ENCODE measurements at regions not wholly inside any gene's neighbourhood (a gene's known extent, or its start where the extent isn't known, plus 50 kb on each side); places are given as distances from the start of the nearest gene placed in this dataset.

DNA sequence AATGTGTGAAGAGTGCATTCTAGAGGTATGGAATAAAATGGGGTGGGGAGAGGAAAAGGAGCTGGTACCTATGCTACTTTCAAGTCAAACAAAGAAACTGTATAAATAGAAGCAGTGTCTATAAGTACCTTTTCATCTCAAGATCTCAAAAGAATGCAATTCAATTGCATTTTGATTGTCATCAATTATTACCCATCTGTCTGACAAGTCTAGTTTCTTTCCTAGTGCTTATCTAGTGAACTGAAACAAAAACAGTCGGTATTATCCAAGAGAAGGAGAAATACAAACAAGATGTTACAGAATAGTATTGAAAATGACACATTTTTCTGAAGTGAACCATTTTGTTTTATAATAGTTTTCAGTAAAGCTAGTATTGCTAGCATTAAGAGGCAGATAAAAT lies 754.5 kb upstream of the LRRN3 start:
- no peak for FAIRE-seq

DNA sequence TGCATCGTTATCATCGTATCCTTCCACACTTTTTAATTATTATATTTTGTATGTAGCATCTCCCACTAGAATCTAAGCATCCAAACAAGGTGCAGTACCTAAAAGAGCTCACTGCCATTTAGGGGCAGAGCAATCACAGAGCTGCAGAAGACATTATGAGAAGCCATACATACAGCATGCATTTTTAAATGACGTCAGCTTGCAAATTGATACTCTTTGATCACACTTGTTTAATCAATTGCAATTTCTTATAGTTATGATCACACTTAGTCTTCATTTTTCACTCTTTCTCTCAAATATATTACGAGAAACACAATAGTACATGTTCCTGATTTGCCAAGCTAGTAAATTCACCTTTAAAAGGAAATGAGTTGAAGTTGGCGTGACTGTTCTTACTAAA lies 753.3 kb upstream of the LRRN3 start:
- no peak for FAIRE-seq

GRCh38 chr7:110347081-110347480 lies 743.8 kb upstream of the LRRN3 start:
- no peak for FAIRE-seq

GRCh38 chr7:110356438-110356837 lies 734.5 kb upstream of the LRRN3 start:
- no peak for FAIRE-seq

- no peak for FAIRE-seq
Observed at GRCh38 chr7:110358028-110358427, 732.9 kb upstream of the LRRN3 start.

GRCh38 chr7:110371709-110372108 lies 719.2 kb upstream of the LRRN3 start:
- FAIRE-seq, result no peak

DNA sequence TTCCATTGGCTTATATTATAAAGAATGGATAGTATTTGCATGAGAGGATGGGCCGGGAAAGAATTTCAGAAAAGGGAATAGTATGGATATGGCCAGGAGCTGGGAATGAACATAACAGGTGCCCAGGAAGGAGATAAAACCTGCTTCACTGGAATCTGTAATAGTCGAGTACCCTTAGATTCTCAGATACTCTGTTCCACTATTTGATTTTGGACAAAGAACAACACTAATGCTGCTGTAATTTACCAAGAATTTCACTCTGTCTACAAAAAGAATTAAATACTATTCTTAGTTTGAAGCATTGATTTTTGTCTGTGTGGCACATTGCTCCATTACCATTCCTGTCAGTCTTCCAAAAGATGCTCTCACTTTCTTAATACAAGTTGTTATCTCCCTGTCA lies 718.2 kb upstream of the LRRN3 start:
- no peak for FAIRE-seq

GRCh38 chr7:110373416-110373815 lies 717.5 kb upstream of the LRRN3 start:
- no peak for FAIRE-seq

DNA sequence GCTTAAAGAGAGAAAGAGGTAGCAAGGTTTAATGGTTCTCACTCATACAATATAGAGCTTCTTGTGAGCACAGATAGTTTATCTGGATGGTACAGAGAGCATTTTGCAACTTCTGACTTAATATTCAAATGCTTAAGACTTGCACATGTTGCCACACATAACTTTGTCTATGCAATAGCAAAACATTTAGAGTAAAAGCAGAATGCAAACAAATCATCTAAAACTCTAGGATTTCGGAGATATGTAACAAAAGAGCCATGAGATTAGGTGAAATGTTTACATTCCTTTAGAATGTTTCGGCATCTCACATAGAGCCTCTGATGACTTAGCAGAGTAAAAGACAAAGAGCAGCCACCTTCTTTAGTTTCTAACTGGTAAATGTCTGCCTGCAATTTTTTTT lies 717.1 kb upstream of the LRRN3 start:
- FAIRE-seq, result no peak

DNA sequence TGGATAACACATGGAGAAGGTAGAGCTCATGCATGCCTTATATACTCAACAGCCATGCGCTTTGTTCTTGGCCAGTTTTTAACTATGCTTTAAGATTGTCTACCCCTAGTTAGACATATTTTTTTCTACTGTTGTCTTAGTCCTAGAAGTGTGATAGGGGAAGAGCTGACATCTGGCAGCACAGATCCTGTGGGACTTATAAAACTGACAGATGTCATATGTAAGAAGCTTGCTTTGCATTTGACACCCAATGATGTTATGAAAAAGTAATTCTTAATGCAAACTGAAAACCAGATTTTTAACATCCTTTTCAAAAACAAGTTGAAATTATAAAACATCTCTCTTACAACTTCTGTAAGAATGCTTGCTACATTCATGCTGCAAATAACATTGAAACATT lies 715.9 kb upstream of the LRRN3 start:
- FAIRE-seq, result no peak

GRCh38 chr7:110382736-110383135 lies 708.2 kb upstream of the LRRN3 start:
- FAIRE-seq, result no peak

GRCh38 chr7:110386006-110386405 lies 704.9 kb upstream of the LRRN3 start:
- FAIRE-seq, result no peak

GRCh38 chr7:110386913-110387312 lies 704.0 kb upstream of the LRRN3 start:
- no peak for FAIRE-seq

GRCh38 chr7:110387689-110388088 lies 703.2 kb upstream of the LRRN3 start:
- no peak for FAIRE-seq

DNA sequence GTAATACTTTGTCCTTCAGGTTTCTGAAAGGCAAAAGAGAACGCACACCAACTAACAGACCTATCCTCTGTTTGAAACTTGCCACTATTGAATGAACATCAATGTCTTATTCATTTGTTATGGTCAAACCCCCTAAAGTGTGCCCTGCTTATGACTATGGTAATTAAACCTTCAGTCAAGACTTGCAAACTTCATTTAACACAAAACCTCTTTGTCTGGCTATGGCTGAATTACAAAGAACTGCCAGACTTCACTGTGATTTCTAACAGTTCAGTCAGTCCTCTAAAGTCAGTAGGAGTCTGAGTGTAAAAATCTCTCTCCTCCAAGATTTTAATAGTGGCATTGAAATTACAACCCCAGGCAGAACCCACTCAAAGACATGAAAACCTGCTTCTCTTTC lies 702.5 kb upstream of the LRRN3 start:
- FAIRE-seq, result no peak

GRCh38 chr7:110396021-110396420 lies 694.9 kb upstream of the LRRN3 start:
- no peak for FAIRE-seq

DNA sequence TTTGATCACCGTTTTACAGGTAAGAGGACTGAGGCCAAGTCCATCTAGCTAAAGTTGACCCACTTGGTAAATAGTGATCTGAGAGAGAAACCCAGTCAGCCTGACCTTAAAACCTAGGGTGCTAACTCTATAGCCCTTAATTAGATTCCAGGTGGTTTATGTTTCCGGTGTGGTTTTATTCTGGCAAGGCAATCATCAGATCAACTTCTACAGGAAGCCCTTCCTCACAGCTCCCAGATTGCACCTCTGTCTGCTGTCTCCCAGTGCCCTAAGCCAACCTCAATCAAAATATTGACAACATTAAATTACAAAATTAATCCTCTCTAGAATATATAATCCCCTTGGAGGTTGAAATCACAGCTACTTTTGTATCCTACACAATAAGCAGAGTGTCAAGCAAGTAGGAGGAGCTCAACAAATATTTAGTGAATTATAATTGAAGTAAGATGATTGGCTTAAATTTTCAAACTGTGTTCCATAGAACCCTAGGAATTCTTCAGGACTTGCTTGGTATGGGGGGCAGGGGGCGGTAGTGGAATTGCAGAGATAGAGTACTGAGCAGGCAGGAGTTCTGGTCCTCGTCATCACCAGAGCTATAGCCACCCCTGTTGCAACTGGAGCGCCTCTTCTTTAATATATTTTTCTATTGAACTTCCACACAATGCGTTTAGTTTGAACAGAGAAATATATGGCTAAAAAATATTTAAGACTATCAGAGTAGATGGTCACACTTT lies 692.8 kb upstream of the LRRN3 start:
- no peak for FAIRE-seq

GRCh38 chr7:110399421-110399820 lies 691.5 kb upstream of the LRRN3 start:
- FAIRE-seq, result no peak

- FAIRE-seq, result no peak
Observed at GRCh38 chr7:110400411-110400810, 690.5 kb upstream of the LRRN3 start.

- no peak for FAIRE-seq
Observed at GRCh38 chr7:110407242-110407641, 683.7 kb upstream of the LRRN3 start.

GRCh38 chr7:110407706-110408105 lies 683.2 kb upstream of the LRRN3 start:
- FAIRE-seq, result no peak

DNA sequence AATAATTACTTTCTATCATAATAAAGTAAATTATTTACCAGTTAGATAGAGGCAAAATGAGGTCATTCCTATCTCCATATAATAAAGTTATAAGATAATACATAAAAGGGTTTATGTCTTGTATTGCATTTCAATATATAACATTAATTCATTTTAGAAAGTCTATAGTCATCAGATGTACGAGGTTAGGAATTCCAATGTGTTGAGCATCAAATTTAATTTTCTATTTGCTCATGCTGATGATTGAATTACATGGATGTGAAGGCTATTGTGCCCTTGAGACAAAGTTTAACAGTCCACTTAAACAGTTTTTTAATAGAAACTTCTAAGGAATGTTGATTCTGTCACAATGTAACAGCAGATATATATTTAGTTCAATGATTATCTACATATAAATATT lies 678.3 kb upstream of the LRRN3 start:
- FAIRE-seq, result no peak

DNA sequence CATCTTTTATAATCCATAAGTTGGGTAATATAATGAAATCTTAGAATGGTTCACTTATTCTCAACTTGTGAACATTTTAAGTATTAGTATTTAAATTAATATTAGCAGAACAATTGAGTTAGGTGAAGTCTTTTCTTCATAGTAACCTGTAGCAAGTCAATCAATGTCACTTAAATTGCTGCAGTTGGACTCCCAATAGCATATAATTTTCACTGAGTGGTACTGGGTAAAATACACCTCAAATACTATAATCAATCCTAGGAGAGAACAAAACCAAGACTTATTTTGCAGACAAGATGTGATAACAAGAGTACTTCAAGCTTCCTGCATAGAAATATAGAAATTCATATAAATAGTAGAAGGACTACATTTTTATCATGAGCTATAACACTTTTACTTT lies 677.9 kb upstream of the LRRN3 start:
- FAIRE-seq, result no peak

DNA sequence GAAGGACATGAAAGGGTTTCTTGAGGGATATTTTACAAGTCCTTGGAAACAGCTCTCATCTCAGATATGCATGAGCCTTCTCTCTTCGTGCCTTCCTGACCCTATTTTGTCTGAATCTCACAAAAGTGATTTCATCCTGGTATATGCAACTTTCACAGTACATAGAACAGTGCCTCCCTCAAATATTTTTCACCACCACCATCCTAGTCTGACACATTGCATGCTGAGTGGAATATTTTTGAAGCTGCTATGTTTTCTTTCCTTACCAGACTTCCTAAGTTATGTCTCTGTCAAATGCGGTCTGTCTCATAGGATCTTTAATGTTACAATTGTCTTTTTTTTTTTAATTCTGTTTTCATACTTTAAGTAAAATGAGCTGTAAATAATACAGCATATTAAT lies 673.3 kb upstream of the LRRN3 start:
- no peak for FAIRE-seq

DNA sequence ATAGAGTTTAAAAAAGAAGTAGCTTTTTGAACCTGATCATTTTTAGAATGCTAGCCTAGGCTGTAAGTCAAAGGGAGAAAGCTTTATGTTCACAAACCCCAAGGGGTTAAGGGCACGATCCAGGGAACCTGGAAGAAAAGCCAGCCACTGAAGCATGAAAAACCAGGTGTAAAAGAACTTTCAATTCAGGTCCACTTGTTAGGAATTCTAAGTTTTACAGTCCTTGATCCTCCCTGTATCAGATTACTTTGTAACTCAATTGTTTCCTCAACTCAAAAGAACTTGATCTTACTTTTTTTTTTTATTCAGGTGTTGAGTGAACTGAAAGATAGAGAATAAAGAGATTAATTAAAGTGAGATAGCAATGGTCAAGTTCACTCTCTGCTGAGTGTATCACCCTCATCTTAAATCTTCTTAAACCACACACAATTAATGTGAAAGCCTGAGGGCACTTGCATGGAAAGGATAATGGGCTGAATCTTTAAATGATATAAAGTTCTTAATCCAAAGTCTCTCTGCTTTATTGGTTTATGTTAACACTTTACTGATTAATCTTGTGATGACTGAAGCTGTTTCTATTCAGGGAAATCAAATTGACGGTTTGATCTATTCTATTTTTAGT lies 672.2 kb upstream of the LRRN3 start:
- no peak for FAIRE-seq
